K562 (cell line): ENCODE measurements at regions not wholly inside any gene's neighbourhood (a gene's known extent, or its start where the extent isn't known, plus 50 kb on each side); places are given as distances from the start of the nearest gene placed in this dataset.
"Not testable (repeated sequence)": the region's sequence is repeated elsewhere in the genome, so short reads cannot be mapped to it uniquely, and the experiment has no call there.

ENCODE experiments used
- ATAC-seq: fragments of 200-7000 bp; cut with Tn5 transposase; 3 replicates; pipeline ENCODE4 v1.9.1; 2020; ENCODE audit warnings: moderate library complexity
- BruUV-seq: library from RNA; stranded (reverse); fragments of 400-500 nt; replicated peaks from 2 replicates; lab custom pipeline; 2021; lab: Mats Ljungman, UMichigan
- CTCF ChIA-PET: fragments of 300-600 bp; formaldehyde crosslinking; extraction: SDS; loops from one replicate; lab custom pipeline; 2021; ENCODE audit warnings: low intra/inter-chr PET ratio; lab: Yijun Ruan, JAX
- POLR2A ChIA-PET: fragments of 300-600, 350-650 bp; sonication (Branson Sonifier 250); formaldehyde crosslinking; extraction: SDS; loops from one replicate; lab custom pipeline; 2021; ENCODE audit warnings: antibody characterized with exemption, inconsistent platforms; lab: Yijun Ruan, JAX
- DNase-seq, 4 experiments: peaks; one replicate each; pipeline versions ENCODE4 v3.0.0 to v3.0.0-alpha.2; 2011 to 2018; ENCODE audit warnings: low spot score in 3 of 4, mixed read lengths in 3 of 4; ENCODE audit errors: extremely low read depth in 1 of 4
- FAIRE-seq: peaks from 2 replicates; lab custom pipeline; 2011; peaks lifted over from hg19 to GRCh38; lab: Jason Lieb, UNC
- H2AFZ ChIP-seq: 2 replicates; pipeline ENCODE4 v1.6.0; 2011; ENCODE audit warnings: low read depth, low read length, control low read depth, inconsistent platforms
- H3K27ac ChIP-seq: fragments of 200-600 bp; 3 replicates; pipeline ENCODE4 v1.8.0; 2011; ENCODE audit warnings: low read depth, mild to moderate bottlenecking, control low read depth, inconsistent platforms, low read length, moderate library complexity, mixed read lengths; ENCODE audit errors: extremely low read depth
- H3K27me3 ChIP-seq, 2 experiments: fragments of 300-600 bp in 1 of 2; 2 replicates in 1 of 2; 3 replicates in 1 of 2; pipeline versions ENCODE4 v1.6.0 to v1.8.0; 2011; ENCODE audit warnings: inconsistent platforms in 2 of 2, low read length in 2 of 2, mild to moderate bottlenecking in 1 of 2, mixed read lengths in 1 of 2, moderate library complexity in 1 of 2; ENCODE audit not compliant: control insufficient read depth in 2 of 2, insufficient read depth in 2 of 2
- H3K36me3 ChIP-seq: fragments of 300-600 bp; 3 replicates; pipeline ENCODE4 v1.8.0; 2011; ENCODE audit warnings: mild to moderate bottlenecking, low read length, inconsistent platforms; ENCODE audit not compliant: control insufficient read depth, insufficient read depth
- H3K4me1 ChIP-seq, 2 experiments: fragments of 200-600 bp in 1 of 2; replicated peaks in 1 of 2; 2 replicates in 1 of 2; 3 replicates in 1 of 2; pipeline versions ENCODE4 v1.5.1 to v1.8.0; 2011; ENCODE audit warnings: inconsistent platforms in 2 of 2, low read length in 2 of 2, mild to moderate bottlenecking in 1 of 2, mixed read lengths in 1 of 2, moderate library complexity in 1 of 2; ENCODE audit not compliant: control insufficient read depth in 2 of 2, insufficient read depth in 2 of 2
- H3K4me2 ChIP-seq: 2 replicates; pipeline ENCODE4 v1.6.1; 2011; ENCODE audit warnings: low read length, control low read depth, inconsistent platforms, mixed read lengths; ENCODE audit not compliant: insufficient read depth
- H3K4me3 ChIP-seq: fragments of 200-600 bp; sonication (generic), shearing (Covaris generic); 2 replicates; pipeline ENCODE4 v1.5.1; 2016; ENCODE audit warnings: control low read depth, inconsistent platforms
- H3K79me2 ChIP-seq: fragments of 200-600 bp; 3 replicates; pipeline ENCODE4 v1.8.0; 2011; ENCODE audit warnings: low read length, inconsistent platforms; ENCODE audit not compliant: control insufficient read depth, insufficient read depth
- H3K9ac ChIP-seq, 2 experiments: 2 replicates each; pipeline versions ENCODE4 v1.6.0 to v1.6.1; 2011; ENCODE audit warnings: low read depth in 2 of 2, low read length in 2 of 2, control low read depth in 1 of 2, inconsistent platforms in 1 of 2, mild to moderate bottlenecking in 1 of 2, mixed read lengths in 1 of 2; ENCODE audit not compliant: insufficient read depth in 1 of 2
- H3K9me1 ChIP-seq: one replicate; pipeline ENCODE4 v1.6.0; 2011; ENCODE audit warnings: inconsistent platforms, mild to moderate bottlenecking, low read length, moderate library complexity; ENCODE audit not compliant: control insufficient read depth, insufficient read depth
- H3K9me3 ChIP-seq: replicated peaks from 2 replicates; pipeline ENCODE4 v1.5.1; 2011; ENCODE audit warnings: low read depth, low read length, inconsistent platforms; ENCODE audit not compliant: control insufficient read depth, insufficient read depth
- H4K20me1 ChIP-seq: replicated peaks from 2 replicates; pipeline ENCODE4 v1.6.1; 2011; ENCODE audit warnings: low read length, inconsistent platforms, mixed read lengths; ENCODE audit not compliant: control insufficient read depth, insufficient read depth
- CCAR2 ChIP-seq: fragments of 200-400 bp; formaldehyde crosslinking; IDR thresholded peaks from 2 replicates; pipeline ENCODE4 v1.6.1; 2017; ENCODE audit warnings: mild to moderate bottlenecking, low read depth, low read length
- E2F5 ChIP-seq: sonication (generic); formaldehyde crosslinking; IDR thresholded peaks from 2 replicates; pipeline ENCODE4 v1.8.0; 2022; ENCODE audit warnings: mild to moderate bottlenecking, missing genetic modification reagents
- EGR1 ChIP-seq: fragments of 450-650 bp; conservative IDR thresholded peaks from 2 replicates; pipeline ENCODE4 v1.6.1; 2017; ENCODE audit warnings: mild to moderate bottlenecking
- EHMT2 ChIP-seq: fragments of 450-650 bp; IDR thresholded peaks from 2 replicates; pipeline ENCODE4 v1.6.1; 2018; ENCODE audit warnings: antibody characterized with exemption
- EZH2 ChIP-seq: IDR thresholded peaks from 2 replicates; pipeline ENCODE4 v1.6.1; 2012; ENCODE audit warnings: low read depth, mild to moderate bottlenecking, inconsistent platforms, low read length, borderline replicate concordance
- FOXM1 ChIP-seq, 2 experiments: fragments of 450-650 bp in 1 of 2; sonication (generic) in 1 of 2; formaldehyde crosslinking in 1 of 2; IDR thresholded peaks; 2 replicates each; pipeline versions ENCODE4 v1.6.1 to v1.9.0; 2017 to 2022; ENCODE audit warnings: low read depth in 2 of 2, mild to moderate bottlenecking in 2 of 2, missing genetic modification reagents in 1 of 2, moderate library complexity in 1 of 2
- IFI16 ChIP-seq: fragments of 250-450 bp; sonication (Bioruptor Pico); IDR thresholded peaks from 2 replicates; pipeline ENCODE4 v2.1.2; 2022; ENCODE audit warnings: mild to moderate bottlenecking, inconsistent platforms
- JUND ChIP-seq, 2 experiments: IDR thresholded peaks; 2 replicates in 1 of 2; 3 replicates in 1 of 2; pipeline ENCODE4 v1.6.1; 2011; ENCODE audit warnings: borderline replicate concordance in 2 of 2, low read depth in 2 of 2, low read length in 2 of 2, improper control_type of control experiment in 1 of 2, missing biosample characterization in 1 of 2, missing genetic modification characterization in 1 of 2, missing genetic modification reagents in 1 of 2
- NELFE ChIP-seq: IDR thresholded peaks from 2 replicates; pipeline ENCODE4 v1.6.1; 2011; ENCODE audit warnings: mild to moderate bottlenecking; ENCODE audit not compliant: insufficient read depth, insufficient read length
- NFXL1 ChIP-seq: fragments of 450-650 bp; formaldehyde crosslinking; IDR thresholded peaks from 2 replicates; pipeline ENCODE4 v1.4.0; 2021; ENCODE audit warnings: mild to moderate bottlenecking
- PML ChIP-seq: IDR thresholded peaks from 2 replicates; pipeline ENCODE4 v1.6.1; 2012; ENCODE audit warnings: low read length, inconsistent platforms
- TEAD1 ChIP-seq, 2 experiments: fragments of 450-650 bp in 1 of 2; sonication (generic) in 1 of 2; formaldehyde crosslinking; IDR thresholded peaks; 2 replicates each; pipeline versions ENCODE4 v1.4.0 to v1.8.0; 2020 to 2022; ENCODE audit warnings: mild to moderate bottlenecking in 2 of 2, missing genetic modification reagents in 1 of 2
- ZNF282 ChIP-seq: sonication (generic); formaldehyde crosslinking; IDR thresholded peaks from 2 replicates; pipeline ENCODE4 v1.8.1; 2023; ENCODE audit warnings: missing genetic modification reagents
- ZNF507 ChIP-seq: conservative IDR thresholded peaks from 2 replicates; pipeline ENCODE4 v1.6.1; 2017; ENCODE audit warnings: missing genetic modification characterization, missing compliant biosample characterization
- ZNF766 ChIP-seq: fragments of 200-800 bp; sonication (Bioruptor generic); conservative IDR thresholded peaks from 2 replicates; pipeline ENCODE4 v1.6.1; 2016; ENCODE audit warnings: missing genetic modification characterization, missing compliant biosample characterization
- WGBS: fragments of 100-300 bp; shearing (Covaris generic); methylation state at CpG from one replicate; pipeline ENCODE4 v1.1.6; 2016; ENCODE audit warnings: low coverage, mixed read lengths; ENCODE audit not compliant: insufficient coverage; ENCODE audit errors: missing lambda C conversion rate; 5-methylcytosine and 5-hydroxymethylcytosine counted together
- in situ Hi-C: fragments of 300-500 bp; cut with MboI; formaldehyde crosslinking; loops from 4 replicates; pipeline ENCODE4 v1.15.0; 2018; ENCODE audit warnings: inconsistent platforms, mixed read lengths
- intact Hi-C: fragments of 100-400 bp; cut with micrococcal nuclease; formaldehyde crosslinking; loops from 2 replicates; pipeline ENCODE4 v1.14.2; 2022
- TF ChIP-seq, protein P1 (sequence below): fragments of 450-650 bp; IDR thresholded peaks from 2 replicates; pipeline ENCODE4 v1.6.1; 2016; ENCODE audit warnings: mild to moderate bottlenecking

- Histone ChIP-seq H3K9me1 (no peaks in the 10 kb centered on the region), H3K9ac (no peak overlapping the region), H3K4me3 (no peak overlapping the region), H3K4me1 (no peaks in the 10 kb centered on the region), H2AFZ (no peak overlapping the region), H3K79me2 (no peaks in the 10 kb centered on the region), H3K27ac (no peak overlapping the region), H3K4me2 (no peak overlapping the region), H3K27me3 (no peaks in the 10 kb centered on the region), H3K9me3 (no peaks in the 10 kb centered on the region), H4K20me1 (no peaks in the 10 kb centered on the region), H3K36me3 (no peaks in the 10 kb centered on the region)
- DNase-seq (no peak), FAIRE-seq (no peak), ATAC-seq (no peak)
- intact Hi-C loops (no loop called here), in situ Hi-C loops (no loop called here)
- ChIA-PET POLR2A (no interaction called here), CTCF (no interaction called here)
- no peak for TF ChIP-seq IFI16
- no peak for TF ChIP-seq EGR1
- no peak for TF ChIP-seq NFXL1 (CRISPR knock-in tag)
- TF ChIP-seq ZNF507 (tag), result no peak
- TF ChIP-seq ZNF282 (CRISPR knock-in tag), result no peak
- TF ChIP-seq ZNF766, result no peak
- TF ChIP-seq TEAD1 (CRISPR knock-in tag; IDR thresholded peaks at IDR 0.05), result no peak
- no peak for TF ChIP-seq FOXM1 (IDR thresholded peaks at IDR 0.05; ENCODE audit: low read depth)
- no peak for TF ChIP-seq FOXM1 (CRISPR knock-in tag; IDR thresholded peaks at IDR 0.05; ENCODE audit: low read depth)
- TF ChIP-seq PML, result no peak
- TF ChIP-seq, protein P1, sequence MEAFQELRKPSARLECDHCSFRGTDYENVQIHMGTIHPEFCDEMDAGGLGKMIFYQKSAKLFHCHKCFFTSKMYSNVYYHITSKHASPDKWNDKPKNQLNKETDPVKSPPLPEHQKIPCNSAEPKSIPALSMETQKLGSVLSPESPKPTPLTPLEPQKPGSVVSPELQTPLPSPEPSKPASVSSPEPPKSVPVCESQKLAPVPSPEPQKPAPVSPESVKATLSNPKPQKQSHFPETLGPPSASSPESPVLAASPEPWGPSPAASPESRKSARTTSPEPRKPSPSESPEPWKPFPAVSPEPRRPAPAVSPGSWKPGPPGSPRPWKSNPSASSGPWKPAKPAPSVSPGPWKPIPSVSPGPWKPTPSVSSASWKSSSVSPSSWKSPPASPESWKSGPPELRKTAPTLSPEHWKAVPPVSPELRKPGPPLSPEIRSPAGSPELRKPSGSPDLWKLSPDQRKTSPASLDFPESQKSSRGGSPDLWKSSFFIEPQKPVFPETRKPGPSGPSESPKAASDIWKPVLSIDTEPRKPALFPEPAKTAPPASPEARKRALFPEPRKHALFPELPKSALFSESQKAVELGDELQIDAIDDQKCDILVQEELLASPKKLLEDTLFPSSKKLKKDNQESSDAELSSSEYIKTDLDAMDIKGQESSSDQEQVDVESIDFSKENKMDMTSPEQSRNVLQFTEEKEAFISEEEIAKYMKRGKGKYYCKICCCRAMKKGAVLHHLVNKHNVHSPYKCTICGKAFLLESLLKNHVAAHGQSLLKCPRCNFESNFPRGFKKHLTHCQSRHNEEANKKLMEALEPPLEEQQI, result no peak
- TF ChIP-seq JUND (IDR thresholded peaks at IDR 0.05; ENCODE audit: borderline replicate concordance, low read depth, low read length), result no peak
- TF ChIP-seq JUND (tag; IDR thresholded peaks at IDR 0.05; ENCODE audit: borderline replicate concordance, low read depth, low read length), result no peak
- no peak for TF ChIP-seq E2F5 (CRISPR knock-in tag)
- TF ChIP-seq EHMT2, result no peak
- TF ChIP-seq NELFE, result no peak
- no peak for TF ChIP-seq EZH2
- no peak for TF ChIP-seq CCAR2
- 0% methylated on average over 3 of the region's 3 CpGs for WGBS
- BruUV-seq, result no TSS peak
These were observed 315.2 kb upstream of the PAPPA start for GRCh38 chr9:115838417-115838816.

DNA sequence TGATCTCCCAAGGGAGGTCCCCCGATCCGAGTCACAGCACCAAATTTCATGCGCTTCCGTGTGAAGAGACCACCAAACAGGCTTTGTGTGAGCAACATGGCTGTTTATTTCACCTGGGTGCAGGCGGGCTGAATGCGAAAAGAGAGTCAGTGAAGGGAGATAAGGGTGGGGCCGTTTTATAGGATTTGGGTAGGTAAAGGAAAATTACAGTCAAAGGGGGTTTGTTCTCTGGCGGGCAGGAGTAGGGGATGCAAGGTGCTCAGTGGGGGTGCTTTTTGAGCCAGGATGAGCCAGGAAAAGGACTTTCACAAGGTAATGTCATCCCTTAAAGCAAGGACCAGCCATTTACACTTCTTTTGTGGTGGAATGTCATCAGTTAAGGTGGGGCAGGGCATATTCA is 309.2 kb upstream of the PAPPA start:
- DNase-seq, POLR2A ChIA-PET, H3K9me3 ChIP-seq, intact Hi-C loops, CTCF ChIA-PET, H3K27me3 ChIP-seq, ATAC-seq, H3K4me2 ChIP-seq, H3K79me2 ChIP-seq, H3K9me1 ChIP-seq, H3K4me3 ChIP-seq, H3K36me3 ChIP-seq, H3K27ac ChIP-seq, FAIRE-seq, H3K4me1 ChIP-seq, BruUV-seq, H2AFZ ChIP-seq, H3K9ac ChIP-seq, in situ Hi-C loops, H4K20me1 ChIP-seq: not testable (repeated sequence)
- WGBS, result 0% methylated on average over 4 of the region's 8 CpGs
